Activated naive CD4-positive, alpha-beta T cell treated with anti-CD3 and anti-CD28 coated beads for 36 hours (primary cell): ENCODE measurements at regions not wholly inside any gene's neighbourhood (a gene's known extent, or its start where the extent isn't known, plus 50 kb on each side); places are given as distances from the start of the nearest gene placed in this dataset.
"Not testable (repeated sequence)": the region's sequence is repeated elsewhere in the genome, so short reads cannot be mapped to it uniquely, and the experiment has no call there.

Experiments
- CTCF ChIA-PET: fragments of 350-600 bp; sonication (Branson Sonifier 250); formaldehyde crosslinking; loops from one replicate; lab custom pipeline; 2021; ENCODE audit warnings: antibody characterized with exemption; lab: Charles Lee
- DNase-seq: peaks from one replicate; pipeline ENCODE4 v3.0.0-alpha.2; 2020
- H3K27ac Mint-ChIP-seq: one replicate; pipeline ENCODE4 v1.8.0; 2021; ENCODE audit warnings: mild to moderate bottlenecking, mixed read lengths
- H3K27me3 Mint-ChIP-seq: one replicate; pipeline ENCODE4 v1.8.0; 2021; ENCODE audit warnings: low read depth, mixed read lengths
- H3K36me3 Mint-ChIP-seq: one replicate; pipeline ENCODE4 v1.8.0; 2021; ENCODE audit warnings: low read depth, mixed read lengths
- H3K4me1 Mint-ChIP-seq: one replicate; pipeline ENCODE4 v1.8.0; 2021; ENCODE audit warnings: low read depth, mixed read lengths
- H3K4me3 Mint-ChIP-seq: one replicate; pipeline ENCODE4 v1.8.0; 2021; ENCODE audit warnings: mild to moderate bottlenecking, moderate library complexity, mixed read lengths
- H3K9me3 Mint-ChIP-seq: one replicate; pipeline ENCODE4 v1.8.0; 2021; ENCODE audit warnings: mixed read lengths
- intact Hi-C: fragments of 100-400 bp; cut with micrococcal nuclease; formaldehyde crosslinking; loops from one replicate; pipeline ENCODE4 v1.15.1; 2023

GRCh38 chr1:189211742-189212141 lies 1265.9 kb downstream of the BRINP3 start:
- Mint-ChIP-seq H3K4me1 (no peaks in the 10 kb centered on the region), H3K36me3 (no peaks in the 10 kb centered on the region), H3K27ac (no peak overlapping the region), H3K27me3 (no peaks in the 10 kb centered on the region), H3K9me3 (peaks cover 5% of the 10 kb centered on the region), H3K4me3 (no peak overlapping the region)
- intact Hi-C loops, result no loop called here
- CTCF ChIA-PET, result no interaction called here
- no peak for DNase-seq

DNA sequence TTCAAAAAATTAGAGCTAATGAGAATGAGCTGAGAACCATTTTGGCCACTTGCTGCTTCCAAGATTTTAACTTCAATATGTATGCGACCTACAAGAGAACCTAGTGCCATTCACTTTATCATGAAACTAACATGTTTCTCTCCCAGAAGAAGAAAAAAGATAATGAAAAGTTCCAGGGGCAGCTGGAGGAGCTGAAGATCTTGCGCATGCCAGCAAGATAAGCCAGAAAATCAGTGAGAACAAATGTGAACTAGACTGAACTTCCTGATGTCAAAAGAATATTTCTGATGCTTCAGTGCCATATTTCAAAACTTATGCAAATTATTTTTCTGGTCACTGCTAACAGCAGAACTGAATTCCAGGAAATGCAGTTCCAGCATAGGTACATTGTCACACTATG lies 1265.1 kb downstream of the BRINP3 start:
- intact Hi-C loops, result no loop called here
- Mint-ChIP-seq H3K27me3 (no peaks in the 10 kb centered on the region), H3K4me3 (no peak overlapping the region), H3K36me3 (no peaks in the 10 kb centered on the region), H3K27ac (no peak overlapping the region), H3K4me1 (no peaks in the 10 kb centered on the region), H3K9me3 (peaks cover 5% of the 10 kb centered on the region)
- CTCF ChIA-PET, result no interaction called here
- DNase-seq, result no peak

- intact Hi-C loops, result no loop called here
- Mint-ChIP-seq H3K27ac (no peak overlapping the region), H3K4me3 (no peak overlapping the region), H3K36me3 (no peaks in the 10 kb centered on the region), H3K4me1 (no peaks in the 10 kb centered on the region), H3K27me3 (no peaks in the 10 kb centered on the region), H3K9me3 (peaks cover 6% of the 10 kb centered on the region)
- DNase-seq, result no peak
- CTCF ChIA-PET, result no interaction called here
Observed at GRCh38 chr1:189216886-189217285, 1260.8 kb downstream of the BRINP3 start.

DNA sequence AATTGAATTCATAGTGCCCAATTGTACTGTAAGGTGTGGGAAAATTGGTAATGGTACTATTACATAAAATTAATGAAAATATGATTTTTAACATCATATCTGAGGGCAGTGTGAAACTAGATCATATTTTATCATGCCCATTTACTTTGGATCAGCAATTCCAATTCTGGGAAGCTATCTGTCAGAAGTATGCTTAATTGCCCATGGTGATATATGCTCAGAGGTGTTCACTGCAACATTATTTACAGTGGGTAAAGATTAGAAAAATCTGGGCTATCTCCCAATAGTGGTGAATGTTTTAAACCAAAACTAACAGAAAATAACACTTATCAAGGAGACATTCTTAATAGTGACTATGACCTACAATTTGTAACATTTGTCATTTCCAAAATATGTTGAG lies 1260.0 kb downstream of the BRINP3 start:
- no peaks in the 10 kb centered on the region for H3K36me3 Mint-ChIP-seq
- no peak overlapping the region for H3K4me3 Mint-ChIP-seq
- no peak overlapping the region for H3K27ac Mint-ChIP-seq
- H3K9me3 Mint-ChIP-seq, result peaks cover 7% of the 10 kb centered on the region
- DNase-seq, result no peak
- intact Hi-C loops, result no loop called here
- no peaks in the 10 kb centered on the region for H3K4me1 Mint-ChIP-seq
- CTCF ChIA-PET, result no interaction called here
- H3K27me3 Mint-ChIP-seq, result no peaks in the 10 kb centered on the region

DNA sequence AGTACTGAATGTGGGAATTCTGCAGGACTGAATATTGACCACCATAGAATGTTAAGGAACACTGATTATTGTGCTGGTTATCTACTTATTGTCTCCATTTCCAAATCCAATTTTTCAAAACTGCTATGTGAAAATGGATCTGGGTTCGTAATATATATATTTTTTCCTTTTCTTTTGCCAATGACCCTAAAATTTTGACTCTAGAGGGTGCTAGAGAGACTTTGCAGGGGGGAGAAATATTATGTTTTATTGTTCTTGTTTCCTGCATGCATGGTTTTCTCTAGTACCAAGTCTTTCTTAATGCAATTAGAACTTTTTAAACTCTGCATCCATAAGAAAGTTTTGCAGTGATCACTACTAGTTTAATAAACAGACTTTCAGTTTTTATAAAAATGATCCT lies 1256.9 kb downstream of the BRINP3 start:
- Mint-ChIP-seq H3K27me3 (no peaks in the 10 kb centered on the region), H3K27ac (no peak overlapping the region), H3K4me1 (no peaks in the 10 kb centered on the region), H3K36me3 (no peaks in the 10 kb centered on the region), H3K4me3 (no peak overlapping the region), H3K9me3 (peaks cover 12% of the 10 kb centered on the region)
- CTCF ChIA-PET, result no interaction called here
- intact Hi-C loops, result no loop called here
- no peak for DNase-seq

DNA sequence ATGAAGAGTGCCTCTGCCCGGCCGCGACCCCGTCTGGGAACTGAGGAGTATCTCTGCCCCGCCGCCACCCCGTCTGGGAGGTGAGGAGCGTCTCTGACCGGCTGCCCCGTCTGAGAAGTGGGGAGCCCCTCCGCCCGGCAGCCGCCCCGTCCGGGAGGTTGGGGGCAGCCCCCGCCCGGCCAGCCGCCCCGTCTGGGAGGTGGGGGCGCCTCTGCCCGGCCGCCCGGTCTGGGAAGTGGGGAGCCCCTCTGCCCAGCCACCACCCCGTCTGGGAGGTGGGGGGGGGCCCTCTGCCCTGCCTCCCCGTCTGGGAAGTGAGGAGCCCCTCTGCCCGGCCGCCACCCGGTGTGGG lies 1251.9 kb downstream of the BRINP3 start:
- DNase-seq, H3K4me3 Mint-ChIP-seq, intact Hi-C loops, H3K27ac Mint-ChIP-seq, H3K27me3 Mint-ChIP-seq, CTCF ChIA-PET, H3K4me1 Mint-ChIP-seq, H3K36me3 Mint-ChIP-seq: not testable (repeated sequence)
- peaks cover 14% of the 10 kb centered on the region for H3K9me3 Mint-ChIP-seq

GRCh38 chr1:189226779-189227178 lies 1250.9 kb downstream of the BRINP3 start:
- H3K27ac Mint-ChIP-seq, result no peak overlapping the region
- H3K4me1 Mint-ChIP-seq, result no peaks in the 10 kb centered on the region
- DNase-seq, result no peak
- intact Hi-C loops, result no loop called here
- peaks cover 12% of the 10 kb centered on the region for H3K9me3 Mint-ChIP-seq
- CTCF ChIA-PET, result no interaction called here
- no peaks in the 10 kb centered on the region for H3K36me3 Mint-ChIP-seq
- H3K4me3 Mint-ChIP-seq, result no peak overlapping the region
- H3K27me3 Mint-ChIP-seq, result no peaks in the 10 kb centered on the region

- CTCF ChIA-PET, result no interaction called here
- intact Hi-C loops, result no loop called here
- no peak overlapping the region for H3K27ac Mint-ChIP-seq
Observed at GRCh38 chr1:189237008-189237407, 1240.7 kb downstream of the BRINP3 start.

DNA sequence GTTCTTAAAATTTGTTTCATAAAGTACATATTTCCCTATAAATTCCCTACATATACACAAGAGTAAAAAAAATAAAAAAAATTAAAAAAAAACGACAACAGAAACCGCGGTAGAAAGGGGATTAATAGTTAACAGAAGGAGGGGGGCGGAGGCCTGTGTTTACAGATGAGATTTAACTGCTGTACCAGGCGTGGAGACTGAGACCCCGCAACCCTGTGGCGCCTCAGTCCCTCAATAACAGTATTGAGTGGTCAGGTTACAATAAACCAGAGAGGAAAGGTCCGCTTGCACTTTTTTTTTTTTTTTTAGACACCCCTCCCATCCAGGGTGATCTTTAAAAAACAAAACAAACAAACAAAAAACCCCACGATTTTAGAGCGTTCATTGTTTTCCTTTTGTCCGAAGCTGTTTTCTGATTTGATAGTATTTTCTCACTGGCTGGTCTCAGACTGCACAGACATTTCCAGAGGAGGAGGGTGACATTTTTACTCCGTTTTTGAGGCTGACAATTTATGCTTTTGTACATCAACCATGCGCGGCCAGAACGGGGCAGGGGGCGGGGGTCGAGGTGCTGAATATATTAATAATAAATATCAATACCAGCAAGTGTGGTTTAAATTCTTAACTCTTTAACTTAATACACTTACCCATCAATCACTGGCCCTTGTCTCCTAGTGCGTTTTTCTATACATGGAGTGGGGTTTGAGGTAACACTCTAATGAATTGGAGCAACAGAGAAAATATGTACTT lies 1223.9 kb downstream of the BRINP3 start:
- H3K27me3 Mint-ChIP-seq, result no peaks in the 10 kb centered on the region
- H3K4me3 Mint-ChIP-seq, result no peak overlapping the region
- no peak for DNase-seq
- intact Hi-C loops, result no loop called here
- peaks cover 5% of the 10 kb centered on the region for H3K9me3 Mint-ChIP-seq
- CTCF ChIA-PET, result no interaction called here
- H3K36me3 Mint-ChIP-seq, result no peaks in the 10 kb centered on the region
- no peak overlapping the region for H3K27ac Mint-ChIP-seq
- H3K4me1 Mint-ChIP-seq, result no peaks in the 10 kb centered on the region

More at GRCh38 chr1:189237008-189237407, 1240.7 kb downstream of the BRINP3 start:
- Mint-ChIP-seq H3K36me3 (no peaks in the 10 kb centered on the region), H3K27me3 (no peaks in the 10 kb centered on the region), H3K9me3 (peaks cover 9% of the 10 kb centered on the region), H3K4me1 (no peaks in the 10 kb centered on the region), H3K4me3 (no peak overlapping the region)
- no peak for DNase-seq

DNA sequence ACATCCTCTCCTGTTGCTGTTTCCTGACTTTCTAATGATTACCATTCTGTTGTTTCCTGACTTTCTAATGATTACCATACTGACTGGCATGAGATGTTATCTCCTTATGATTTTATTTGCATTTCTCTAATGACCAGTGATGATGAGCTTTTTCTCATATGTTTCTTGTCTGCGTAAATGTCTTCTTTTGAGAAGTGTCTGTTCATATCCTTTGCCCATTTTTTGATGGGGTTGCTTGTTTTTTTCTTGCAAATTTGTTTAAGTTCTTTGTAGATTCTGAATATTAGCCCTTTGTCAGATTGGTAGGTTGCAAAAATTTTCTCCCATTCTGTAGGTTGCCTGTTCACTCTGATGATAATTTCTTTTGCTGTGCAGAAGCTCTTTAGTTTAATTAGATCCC lies 1216.5 kb downstream of the BRINP3 start:
- H3K27ac Mint-ChIP-seq, CTCF ChIA-PET, H3K36me3 Mint-ChIP-seq, H3K4me1 Mint-ChIP-seq, H3K4me3 Mint-ChIP-seq, H3K27me3 Mint-ChIP-seq, intact Hi-C loops, DNase-seq: not testable (repeated sequence)
- peaks cover 16% of the 10 kb centered on the region for H3K9me3 Mint-ChIP-seq

GRCh38 chr1:189269011-189269410 lies 1208.7 kb downstream of the BRINP3 start:
- Mint-ChIP-seq H3K4me1 (no peaks in the 10 kb centered on the region), H3K27me3 (no peaks in the 10 kb centered on the region), H3K36me3 (no peaks in the 10 kb centered on the region), H3K4me3 (no peak overlapping the region), H3K9me3 (peaks cover 25% of the 10 kb centered on the region), H3K27ac (no peak overlapping the region)
- CTCF ChIA-PET, result no interaction called here
- intact Hi-C loops, result no loop called here
- DNase-seq, result no peak

DNA sequence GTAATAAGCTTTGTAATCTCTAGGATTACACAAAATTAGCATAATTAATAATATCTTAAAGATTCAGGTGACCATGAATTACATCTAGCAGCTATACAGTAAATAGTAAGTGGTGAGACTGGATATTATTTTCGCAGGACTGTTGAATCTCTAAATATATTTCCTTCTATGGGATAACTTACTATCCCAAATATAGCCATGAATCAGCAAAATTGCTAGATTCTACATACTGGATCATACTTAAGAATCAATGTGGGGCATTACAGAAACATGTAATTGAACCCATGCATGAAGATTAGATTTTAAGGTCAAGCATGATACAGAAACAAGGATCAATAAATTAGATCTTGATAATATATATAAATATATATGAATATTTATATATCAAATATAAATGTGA lies 1203.4 kb downstream of the BRINP3 start:
- intact Hi-C loops, result no loop called here
- peaks cover 11% of the 10 kb centered on the region for H3K9me3 Mint-ChIP-seq
- H3K27ac Mint-ChIP-seq, result no peak overlapping the region

GRCh38 chr1:189275796-189276195 lies 1201.9 kb downstream of the BRINP3 start:
- CTCF ChIA-PET, result interaction anchor here (0.8 kb wide), 1 partner anchor 307 kb away, joined by 6 read pairs; no protein-coding TSS in a partner anchor
- Mint-ChIP-seq H3K4me3 (no peak overlapping the region), H3K9me3 (peaks cover 5% of the 10 kb centered on the region), H3K27ac (no peak overlapping the region), H3K36me3 (no peaks in the 10 kb centered on the region), H3K4me1 (no peaks in the 10 kb centered on the region), H3K27me3 (no peaks in the 10 kb centered on the region)
- no peak for DNase-seq
- intact Hi-C loops, result no loop called here

More for the DNA sequence above, 1203.4 kb downstream of the BRINP3 start:
- Mint-ChIP-seq H3K4me3 (no peak overlapping the region), H3K27me3 (no peaks in the 10 kb centered on the region), H3K36me3 (no peaks in the 10 kb centered on the region), H3K4me1 (no peaks in the 10 kb centered on the region)
- CTCF ChIA-PET, result no interaction called here
- no peak for DNase-seq
